Stimulated activated CD4-positive, alpha-beta T cell treated with anti-CD3 and anti-CD28 coated beads, Interleukin-12 subunit alpha, Interleukin-12 subunit beta, amount 100 ng/mL, for 4 hours (primary cell): ENCODE measurements at regions not wholly inside any gene's neighbourhood (a gene's known extent, or its start where the extent isn't known, plus 50 kb on each side); places are given as distances from the start of the nearest gene placed in this dataset.
"Not testable (repeated sequence)": the region's sequence is repeated elsewhere in the genome, so short reads cannot be mapped to it uniquely, and the experiment has no call there.

Experiments used
- DNase-seq: peaks from one replicate; pipeline ENCODE4 v3.0.0-alpha.2; 2020

DNA sequence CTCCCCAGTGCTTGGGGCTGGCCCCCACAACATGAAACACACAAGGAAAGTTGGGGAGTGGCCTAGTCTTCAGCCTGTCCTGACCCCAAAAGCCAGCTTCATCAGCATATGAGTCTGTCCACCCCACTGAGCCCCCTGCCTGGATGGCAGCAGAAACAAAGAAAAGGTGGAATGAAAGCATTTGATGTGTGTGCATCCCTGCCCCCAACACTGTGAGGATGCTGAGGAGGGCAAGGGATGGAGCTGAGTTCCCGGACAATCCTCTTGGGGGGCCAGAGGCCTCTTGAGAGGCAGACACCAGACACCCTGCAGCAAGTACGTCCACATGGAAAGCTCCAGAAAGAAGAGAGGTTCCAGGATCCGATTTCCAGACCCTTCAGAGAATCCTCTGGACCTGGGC, 113.5 kb upstream of the PPP1R26 start:
- DNase-seq = no peak

- no peak for DNase-seq
Observed at GRCh38 chr9:135369412-135369990, 110.1 kb upstream of the PPP1R26 start.

DNA sequence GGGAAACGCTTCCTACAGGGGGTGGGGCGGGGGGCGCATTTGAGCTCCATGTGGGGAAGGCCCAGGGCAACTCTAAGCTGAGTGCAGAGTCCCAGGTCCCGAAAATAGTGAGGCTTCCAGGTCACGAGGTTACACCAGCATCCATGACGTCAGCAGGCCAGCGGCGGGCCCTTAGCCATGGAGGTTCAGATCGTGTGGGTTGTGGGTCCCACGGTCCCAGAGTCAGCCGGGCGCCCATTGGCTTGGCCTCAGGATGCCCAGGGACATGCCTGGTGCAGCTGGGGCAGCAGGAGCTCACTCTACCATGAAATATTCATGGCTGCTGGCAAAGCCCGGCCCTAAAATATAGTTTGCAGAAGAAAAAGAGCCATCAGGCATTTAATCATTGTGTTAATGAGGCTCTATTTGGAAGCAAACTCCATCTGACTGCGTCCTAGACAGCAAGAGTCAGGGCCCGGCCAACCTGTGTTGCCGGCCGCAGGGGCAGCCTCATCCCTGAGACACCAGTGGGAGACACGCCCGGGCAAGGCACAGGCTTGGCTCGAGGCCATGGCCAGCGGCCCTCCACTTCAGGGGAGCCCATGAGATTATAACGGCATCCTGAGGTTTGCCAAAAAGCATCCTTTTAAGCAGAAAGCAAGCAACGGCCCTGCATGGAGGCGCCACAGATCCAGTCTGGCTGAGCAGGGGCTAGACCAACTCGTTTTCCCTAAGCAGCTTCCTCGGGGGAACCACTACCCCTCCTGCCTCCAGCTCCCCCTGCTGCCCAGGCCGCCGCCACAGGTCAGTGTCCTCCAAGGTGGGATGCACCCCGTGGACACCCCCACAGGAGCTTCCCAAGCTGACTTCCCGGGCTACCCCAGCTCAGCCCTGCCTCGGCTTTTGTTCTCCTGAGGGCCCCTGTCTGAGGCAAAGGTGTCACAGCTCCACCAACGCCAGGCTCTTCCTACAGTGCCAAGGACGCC, 108.9 kb upstream of the PPP1R26 start:
- no peak for DNase-seq

DNA sequence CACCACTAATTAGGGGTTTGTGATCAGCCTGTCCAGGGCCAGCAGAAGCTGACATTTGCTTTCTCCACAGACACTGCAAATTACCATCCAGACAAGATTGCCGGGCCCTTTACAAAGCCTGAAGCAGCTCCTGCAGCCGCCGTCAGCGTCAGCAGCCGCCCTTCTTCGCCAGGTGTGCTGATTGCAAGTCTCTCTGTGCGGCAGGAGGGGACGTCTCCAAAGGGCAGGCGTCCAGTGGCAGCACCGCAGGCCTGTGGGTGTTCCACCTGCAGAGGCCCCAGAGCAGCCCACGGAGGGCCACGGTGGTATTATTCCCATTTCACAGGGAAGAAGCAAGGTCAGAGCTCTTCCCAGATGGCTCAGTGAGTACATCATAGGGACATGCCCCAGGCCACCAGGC, 108.0 kb upstream of the PPP1R26 start:
- DNase-seq = no peak

- no peak for DNase-seq
Observed at GRCh38 chr9:135372036-135372435, 107.5 kb upstream of the PPP1R26 start.

DNA sequence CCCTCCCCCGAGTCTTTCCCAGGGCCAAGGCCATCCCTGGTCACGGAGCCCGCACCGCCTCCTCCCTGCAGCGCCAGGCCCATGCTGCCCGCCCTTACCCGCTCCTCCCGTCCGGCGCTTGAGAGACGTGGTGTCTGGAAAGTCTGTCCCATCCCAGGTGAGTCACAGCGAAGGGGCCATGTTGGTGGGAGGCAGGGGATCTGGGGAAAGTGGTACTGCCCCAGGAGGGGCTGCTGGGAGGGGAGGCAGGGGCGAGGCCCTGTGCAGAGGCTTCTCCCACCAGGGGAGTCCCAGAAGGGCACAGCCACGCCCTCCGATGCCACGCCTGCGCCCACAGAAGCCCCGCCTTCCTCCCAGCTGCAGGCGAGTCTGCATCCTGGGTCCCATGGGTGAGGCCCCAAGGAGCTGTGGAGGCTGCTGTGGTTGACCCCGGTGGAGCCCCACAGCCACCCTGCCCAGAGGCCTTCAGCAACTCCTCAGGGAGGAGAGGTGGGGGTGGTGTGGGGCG, 107.0 kb upstream of the PPP1R26 start:
- DNase-seq = no peak

DNA sequence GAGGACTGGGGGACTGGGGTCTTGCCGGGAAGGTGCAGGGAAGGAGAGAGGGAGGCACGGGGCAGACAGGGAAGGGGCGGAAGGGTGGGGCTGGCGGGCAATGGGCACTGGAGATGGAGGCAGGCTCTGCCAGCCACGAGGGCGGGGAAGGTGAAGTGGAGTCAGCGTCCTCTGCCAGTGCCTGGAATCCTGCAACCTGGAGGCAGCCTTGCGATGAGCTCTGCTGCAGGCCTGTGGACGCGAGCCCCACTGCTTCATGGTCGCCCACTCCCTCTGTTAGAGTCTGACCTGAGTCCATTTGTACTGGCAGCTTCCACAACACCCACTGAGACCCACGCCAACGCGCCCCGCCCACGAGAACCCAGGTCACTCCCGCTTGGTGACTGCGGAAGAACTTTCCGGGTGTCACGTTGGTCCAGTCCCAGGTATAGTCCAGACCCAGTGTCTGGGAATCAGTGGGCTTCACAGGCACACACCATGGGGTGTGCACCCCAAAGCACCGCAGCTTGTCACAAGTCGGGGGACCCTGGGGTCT, 106.4 kb upstream of the PPP1R26 start:
- no peak for DNase-seq

DNA sequence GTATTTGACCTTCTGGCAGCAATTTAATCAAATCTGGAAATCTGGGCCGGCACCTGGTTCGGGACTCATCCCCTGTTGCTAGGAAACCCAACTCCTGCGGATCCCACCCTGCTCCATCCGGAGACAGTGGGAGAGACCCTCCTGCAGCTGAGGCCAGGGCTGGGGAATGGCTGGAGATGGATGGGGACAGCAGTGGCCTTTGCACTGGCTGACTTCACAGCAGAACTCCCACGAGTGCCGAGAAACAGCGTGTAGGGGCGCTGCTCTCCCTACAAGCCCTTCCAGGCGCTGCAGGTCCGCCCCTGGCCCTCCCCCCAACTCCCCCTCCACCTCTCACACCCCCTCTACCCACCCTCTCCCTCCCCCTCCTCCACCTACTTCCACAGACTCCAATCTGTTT, 105.8 kb upstream of the PPP1R26 start:
- DNase-seq = no peak

GRCh38 chr9:135374591-135374990, 105.0 kb upstream of the PPP1R26 start:
- DNase-seq = no peak

GRCh38 chr9:135375001-135375400, 104.6 kb upstream of the PPP1R26 start:
- no peak for DNase-seq

GRCh38 chr9:135376511-135377265, 102.9 kb upstream of the PPP1R26 start:
- no peak for DNase-seq

DNA sequence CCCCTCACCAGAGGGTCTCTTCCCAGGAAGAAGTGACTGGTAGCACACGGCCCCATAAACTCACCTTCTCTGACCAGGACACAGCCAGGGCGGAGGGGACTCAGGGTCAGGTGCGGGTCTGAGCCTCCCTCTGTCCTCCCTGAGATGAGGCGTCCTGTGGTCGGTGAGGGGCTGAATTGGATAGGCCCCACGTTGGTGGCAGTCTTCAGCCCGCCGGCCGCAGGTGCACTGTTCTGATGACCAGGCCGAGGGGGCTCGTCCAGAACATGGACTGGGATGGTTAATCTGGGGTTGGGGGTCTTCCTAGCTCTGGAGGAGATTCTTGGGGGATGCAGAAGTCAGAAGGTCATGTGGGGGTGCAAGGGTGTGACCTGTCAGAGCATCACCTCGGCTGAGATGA, 102.2 kb upstream of the PPP1R26 start:
- DNase-seq = no peak

DNA sequence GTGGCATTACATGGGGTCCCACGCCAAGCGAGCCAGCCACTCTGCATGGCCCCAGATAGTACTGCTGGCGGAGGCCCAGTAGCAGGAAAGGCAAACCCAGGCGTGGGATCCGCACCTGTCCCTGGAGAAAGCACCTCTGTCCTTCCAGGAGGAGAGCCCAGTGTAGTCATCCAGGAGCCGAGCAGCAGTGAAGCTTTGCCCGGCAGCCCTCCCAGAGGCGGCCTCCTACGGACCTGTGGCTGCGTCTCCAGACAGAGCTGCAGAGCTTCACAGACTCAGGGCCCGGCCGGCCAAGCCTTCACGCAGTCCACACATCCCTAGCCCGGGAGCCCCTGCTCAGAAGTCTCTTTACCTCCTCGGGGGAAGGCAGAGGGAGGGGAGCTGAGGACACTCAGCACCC, 100.8 kb upstream of the PPP1R26 start:
- no peak for DNase-seq

DNA sequence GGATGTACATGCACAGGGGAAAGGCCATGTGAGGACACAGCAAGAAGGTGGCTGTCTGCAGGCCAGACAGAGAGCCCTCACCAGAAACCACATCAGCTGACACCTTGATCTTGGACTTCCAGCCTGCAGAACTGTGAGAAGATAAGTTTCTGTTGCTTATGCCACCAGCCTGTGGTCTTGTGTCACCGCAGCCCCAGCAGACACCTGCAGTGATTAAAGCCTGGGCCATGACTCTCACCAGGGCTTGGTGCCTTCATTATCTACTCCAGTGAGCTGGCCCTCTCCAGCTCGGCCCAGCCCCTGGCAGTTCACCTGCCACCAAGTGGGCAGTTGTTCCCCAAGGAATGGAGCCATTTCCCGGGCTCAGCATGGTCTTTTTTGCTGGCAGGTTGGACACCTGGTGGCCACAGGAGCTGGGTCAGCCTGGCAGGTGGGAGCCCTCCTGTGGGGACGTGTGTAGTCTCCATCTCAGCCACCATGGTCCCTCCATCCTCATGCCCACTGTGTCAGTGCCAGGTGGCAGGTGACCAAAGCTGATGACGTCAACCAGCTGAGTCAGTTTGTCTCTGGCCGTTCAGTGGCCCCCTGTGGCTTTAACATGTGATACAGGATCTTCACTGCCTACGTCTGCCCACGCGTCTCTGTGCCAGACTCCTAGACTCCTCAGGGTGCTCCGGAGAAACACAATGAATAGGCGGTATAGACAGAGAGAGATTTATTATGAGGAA, 99.9 kb upstream of the PPP1R26 start:
- no peak for DNase-seq

- no peak for DNase-seq
Observed at GRCh38 chr9:135380311-135380960, 99.1 kb upstream of the PPP1R26 start.

DNA sequence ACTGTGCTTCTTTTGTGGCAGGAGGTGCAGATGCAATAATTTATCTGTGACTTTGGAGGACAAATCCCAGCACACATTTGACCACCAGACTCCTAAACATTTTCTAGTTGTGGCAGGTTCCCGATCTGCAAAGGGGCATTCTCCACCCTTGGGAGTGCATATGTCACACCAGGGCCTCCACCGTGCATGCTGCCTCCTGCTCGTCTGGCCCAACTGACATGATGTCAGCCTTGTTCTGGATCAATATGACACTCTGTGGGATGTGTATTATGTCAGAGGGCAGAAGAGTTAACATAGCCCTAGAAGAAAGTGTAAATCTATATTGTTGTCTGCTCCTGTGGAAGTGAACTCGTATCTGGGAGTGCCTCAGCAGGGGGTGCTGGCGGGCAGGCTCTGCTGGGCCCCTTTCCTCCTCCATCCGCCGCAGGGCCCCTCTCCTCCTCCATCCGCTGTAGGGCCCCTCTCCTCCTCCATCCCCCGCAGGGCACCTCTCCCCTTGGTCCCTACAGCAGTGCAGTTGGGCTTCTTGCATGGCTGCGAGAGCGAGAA, 97.7 kb upstream of the PPP1R26 start:
- no peak for DNase-seq

DNA sequence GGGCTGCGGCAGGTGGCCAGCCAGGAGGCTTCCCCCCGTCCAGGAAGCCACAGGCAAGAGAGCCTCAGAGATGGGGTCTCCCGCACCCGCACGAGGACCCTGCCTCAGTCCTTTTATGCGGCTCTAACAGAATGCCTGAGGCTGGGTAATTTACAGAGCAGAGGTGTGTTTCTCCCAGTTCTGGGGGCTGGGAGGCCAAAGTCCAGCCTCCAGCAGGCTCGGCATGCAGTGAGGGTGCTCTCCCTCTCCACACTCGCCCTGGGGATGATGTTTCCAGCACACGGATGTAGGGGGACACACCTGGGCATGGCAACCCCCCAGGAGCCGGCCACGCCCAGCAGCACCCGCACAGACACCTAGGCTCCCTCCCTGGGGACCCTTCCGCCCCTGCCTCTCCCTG, 95.4 kb upstream of the PPP1R26 start:
- no peak for DNase-seq

DNA sequence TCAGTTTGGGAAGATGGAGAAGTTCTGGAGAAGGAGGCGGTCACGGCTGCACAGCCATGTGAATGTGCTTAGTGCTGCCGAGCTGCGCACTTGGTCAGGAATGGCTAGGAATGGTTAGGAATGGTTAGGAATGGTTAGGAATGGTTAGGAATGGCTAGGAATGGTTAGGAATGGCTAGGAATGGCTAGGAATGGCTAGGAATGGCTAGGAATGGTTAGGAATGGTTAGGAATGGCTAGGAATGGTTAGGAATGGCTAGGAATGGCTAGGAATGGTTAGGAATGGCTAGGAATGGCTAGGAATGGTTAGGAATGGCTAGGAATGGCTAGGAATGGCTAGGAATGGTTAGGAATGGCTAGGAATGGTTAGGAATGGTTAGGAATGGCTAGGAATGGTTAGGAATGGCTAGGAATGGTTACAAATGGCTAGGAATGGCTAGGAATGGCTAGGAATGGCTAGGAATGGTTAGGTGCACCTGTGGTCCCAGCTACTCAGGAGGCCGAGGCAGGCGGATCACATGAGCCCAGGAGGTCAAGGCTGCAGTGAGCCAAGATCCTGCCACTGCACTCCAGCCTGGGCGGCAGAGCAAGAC, 94.7 kb upstream of the PPP1R26 start:
- not testable (repeated sequence) for DNase-seq

GRCh38 chr9:135385793-135386192, 93.8 kb upstream of the PPP1R26 start:
- DNase-seq = no peak

DNA sequence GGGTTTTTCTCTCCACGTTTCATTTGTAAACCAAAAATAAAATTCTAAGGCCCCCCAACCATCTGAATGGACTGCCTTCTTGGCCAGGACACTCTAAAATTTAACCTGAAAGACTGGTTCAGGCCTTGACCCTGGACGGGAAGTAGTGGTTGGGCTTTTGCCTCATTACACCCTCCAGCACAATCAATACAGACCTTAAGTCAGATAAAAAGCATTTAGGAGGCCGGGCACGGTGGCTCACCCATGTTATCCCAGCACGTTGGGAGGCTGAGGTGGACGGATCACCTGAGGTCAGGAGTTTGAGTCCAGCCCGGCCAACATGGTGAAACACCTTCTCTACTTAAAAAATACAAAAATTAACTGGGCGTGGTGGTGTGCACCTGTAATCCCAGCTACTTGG, 91.6 kb upstream of the PPP1R26 start:
- DNase-seq = no peak

GRCh38 chr9:135388530-135388929, 91.1 kb upstream of the PPP1R26 start:
- no peak for DNase-seq
